Transverse colon (tissue), 4 donors: ENCODE measurements at regions not wholly inside any gene's neighbourhood (a gene's known extent, or its start where the extent isn't known, plus 50 kb on each side); places are given as distances from the start of the nearest gene placed in this dataset.

Experiments used
- CTCF ChIP-seq, 5 experiments: fragments of 200-600 bp in 3 of 5; fragments of 450-650 bp in 2 of 5; sonication (generic) in 3 of 5; IDR thresholded peaks; 1 replicate in 2 of 5; 2 replicates in 3 of 5; pipeline ENCODE4 v1.5.1; 2016 to 2017; ENCODE audit warnings: antibody characterized with exemption in 5 of 5, inconsistent platforms in 3 of 5, mild to moderate bottlenecking in 2 of 5, moderate library complexity in 1 of 5
- EP300 ChIP-seq: sonication (generic); formaldehyde crosslinking; IDR thresholded peaks from one replicate; pipeline ENCODE4 v1.6.1; 2017; ENCODE audit warnings: antibody characterized with exemption, low read depth
- POLR2A ChIP-seq: fragments of 450-650 bp; IDR thresholded peaks from one replicate; pipeline ENCODE4 v1.6.1; 2016; ENCODE audit warnings: antibody characterized with exemption, mild to moderate bottlenecking, moderate library complexity
- POLR2AphosphoS5 ChIP-seq, 3 donors: sonication (generic); formaldehyde crosslinking; IDR thresholded peaks; one replicate each; pipeline ENCODE4 v1.6.1; 2016; ENCODE audit warnings: antibody characterized with exemption in 3 of 3

DNA sequence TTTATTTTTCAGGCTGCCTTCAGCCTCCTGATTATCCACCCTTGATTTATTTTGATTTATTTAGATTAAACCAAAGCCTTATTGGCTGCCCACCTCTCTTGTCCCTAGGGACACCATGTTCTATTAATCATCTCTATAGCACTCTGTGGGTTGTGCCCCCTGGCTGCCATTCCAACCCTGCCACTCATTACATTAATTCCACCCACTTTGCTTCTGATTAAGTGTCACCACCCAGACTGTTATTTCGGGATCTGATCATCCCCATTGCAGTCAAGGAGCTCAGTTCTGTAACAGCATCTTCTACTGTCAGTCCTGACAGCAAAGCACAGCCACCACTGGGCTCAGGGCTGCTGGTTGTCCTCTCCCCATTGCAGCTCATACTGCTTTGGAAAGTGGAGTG is 175.1 kb upstream of the DDX18 start:
- no peak for TF ChIP-seq CTCF (IDR thresholded peaks at IDR 0.05)
- TF ChIP-seq EP300: no peak
- TF ChIP-seq POLR2A: no peak
- no peak for TF ChIP-seq POLR2AphosphoS5 (IDR thresholded peaks at IDR 0.05)
